GM19043 (cell line): ENCODE measurements at regions not wholly inside any gene's neighbourhood (a gene's known extent, or its start where the extent isn't known, plus 50 kb on each side); places are given as distances from the start of the nearest gene placed in this dataset.
"Not testable (repeated sequence)": the region's sequence is repeated elsewhere in the genome, so short reads cannot be mapped to it uniquely, and the experiment has no call there.

ENCODE experiments used
- ATAC-seq: cut with Tn5 transposase; IDR thresholded peaks from one replicate; pipeline ENCODE4 v1.9.1; 2021; ENCODE audit warnings: low read depth; ENCODE audit not compliant: unreplicated experiment

- ATAC-seq: no peak
Measured at GRCh38 chr15:81783586-81783985, 262.2 kb downstream of the MEX3B start.

DNA sequence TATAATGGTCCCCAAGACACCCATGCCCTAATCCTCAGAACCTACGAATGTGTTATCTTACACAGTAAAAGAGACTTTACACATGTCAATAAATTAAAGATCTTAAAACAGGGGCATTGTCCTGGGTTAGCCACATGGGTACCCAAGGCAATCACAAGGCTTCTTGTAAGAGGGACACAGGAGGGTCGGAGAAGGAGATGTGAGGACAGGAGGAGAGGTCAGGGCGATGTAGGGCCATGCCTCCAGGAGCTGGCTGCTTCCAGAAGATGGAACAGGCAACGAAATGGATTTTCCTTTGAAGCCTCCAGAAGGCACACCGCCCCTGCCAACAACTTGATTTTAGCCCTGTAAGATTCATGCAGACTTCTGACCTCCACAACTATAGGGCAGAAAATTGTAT, 262.7 kb downstream of the MEX3B start:
- no peak for ATAC-seq

- ATAC-seq: no peak
Measured at GRCh38 chr15:81781395-81781794, 264.4 kb downstream of the MEX3B start.

- ATAC-seq: no peak
Measured at GRCh38 chr15:81780966-81781365, 264.9 kb downstream of the MEX3B start.

DNA sequence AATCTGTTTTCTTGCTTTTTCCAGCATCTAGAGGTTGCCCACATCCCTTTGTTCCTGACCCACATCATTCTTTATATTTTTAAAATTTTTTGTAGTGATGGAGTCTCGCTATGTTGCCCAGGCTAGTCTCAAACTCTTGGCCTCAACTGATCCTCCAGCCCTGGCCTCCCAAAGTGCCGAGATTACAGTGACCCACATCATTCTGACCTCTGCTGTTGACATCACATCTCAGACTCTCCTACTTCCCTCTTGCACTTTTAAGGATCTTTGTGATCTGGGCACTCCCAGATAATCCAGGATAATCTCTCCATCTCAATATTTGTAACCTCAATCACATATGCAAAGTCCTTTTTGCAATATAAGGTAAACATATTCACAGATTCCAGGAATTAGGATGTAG, 266.6 kb downstream of the MEX3B start:
- no peak for ATAC-seq

DNA sequence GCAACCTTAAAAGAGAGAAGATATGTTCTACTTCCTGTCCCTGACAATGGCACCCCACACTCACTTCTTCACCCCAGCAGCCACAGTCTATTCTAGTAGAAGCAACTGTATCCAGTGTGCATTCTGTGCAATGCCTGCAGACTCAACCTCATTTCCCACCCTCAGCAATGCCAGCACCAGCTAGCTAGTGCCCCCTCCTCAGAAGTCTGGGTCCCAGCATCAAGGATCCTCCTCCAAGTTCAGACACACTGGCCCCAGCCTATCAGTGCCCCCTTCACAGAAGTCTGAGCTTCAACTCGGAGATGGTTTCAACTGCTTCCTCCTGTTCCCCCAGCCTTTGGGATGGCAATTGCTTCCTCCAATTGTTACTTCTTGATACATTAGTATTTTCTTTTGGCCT, 268.3 kb downstream of the MEX3B start:
- no peak for ATAC-seq

GRCh38 chr15:81776976-81777375, 268.8 kb downstream of the MEX3B start:
- no peak for ATAC-seq

DNA sequence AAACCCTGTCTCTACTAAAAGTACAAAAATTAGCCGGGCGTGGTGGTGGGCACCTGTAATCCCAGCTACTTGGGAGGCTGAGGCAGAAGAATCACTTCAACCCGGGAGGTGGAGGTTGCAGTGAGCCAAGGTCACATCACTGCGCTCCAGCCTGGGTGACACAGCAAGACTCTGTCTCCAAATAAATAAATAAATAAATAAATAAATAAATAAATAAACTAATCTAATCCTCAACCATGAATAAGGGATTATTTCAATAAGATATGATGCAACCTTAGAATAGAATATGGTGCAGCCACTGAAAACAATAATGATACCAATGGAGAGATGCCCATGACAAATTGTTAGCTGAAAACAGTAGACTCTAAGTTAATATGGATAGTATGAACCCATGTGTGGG, 270.0 kb downstream of the MEX3B start:
- ATAC-seq: not testable (repeated sequence)

- no peak for ATAC-seq
Measured at GRCh38 chr15:81774309-81774708, 271.5 kb downstream of the MEX3B start.

- no peak for ATAC-seq
Measured at GRCh38 chr15:81768773-81769172, 277.0 kb downstream of the MEX3B start.

DNA sequence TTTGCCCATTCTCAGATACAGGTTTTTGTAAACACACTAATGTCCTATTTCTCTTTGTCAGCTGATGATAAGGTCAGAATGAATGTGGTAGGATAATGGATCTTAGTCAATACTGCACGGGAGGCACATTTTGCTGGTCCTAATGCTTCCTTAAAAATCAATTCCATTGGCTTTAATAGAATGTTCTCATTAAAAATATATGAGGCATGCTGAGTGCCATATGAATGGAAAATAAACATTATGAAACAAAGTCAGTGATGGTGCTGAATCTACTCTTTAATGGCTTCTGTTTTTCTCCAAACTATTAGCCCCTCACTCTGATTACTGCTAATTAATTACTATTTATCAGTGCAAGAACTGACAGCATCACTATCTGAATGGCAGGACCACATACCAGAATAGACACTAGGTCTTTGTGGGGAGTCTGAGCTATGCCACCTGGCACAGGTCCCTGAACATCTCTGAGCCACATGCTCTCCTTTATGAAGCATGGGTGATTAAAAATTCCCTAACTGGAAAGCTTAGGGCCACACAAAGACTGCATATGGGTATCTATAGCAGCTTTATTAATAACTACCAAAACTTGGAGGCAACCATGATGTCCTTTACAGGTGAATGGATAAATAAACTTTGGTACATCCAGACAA, 278.9 kb downstream of the MEX3B start:
- ATAC-seq: no peak

DNA sequence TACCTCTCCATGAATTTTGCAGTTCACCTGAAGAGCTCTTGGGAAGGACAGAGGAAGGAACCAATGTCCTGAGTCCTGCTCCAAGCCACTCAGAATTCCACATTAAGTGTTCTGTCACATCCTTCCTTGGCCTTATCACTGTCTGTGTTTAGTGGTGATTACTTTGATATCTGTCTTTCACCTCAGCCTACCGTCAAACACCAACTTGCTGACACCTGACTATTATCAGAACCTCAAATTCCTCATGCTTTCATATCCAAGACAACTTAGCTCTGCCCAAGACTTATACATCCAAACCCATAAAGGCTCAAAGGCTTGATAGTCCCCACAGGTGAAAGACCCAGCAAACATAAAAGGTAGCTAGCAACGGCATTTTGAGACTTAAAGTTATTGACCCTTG, 280.0 kb downstream of the MEX3B start:
- no peak for ATAC-seq

DNA sequence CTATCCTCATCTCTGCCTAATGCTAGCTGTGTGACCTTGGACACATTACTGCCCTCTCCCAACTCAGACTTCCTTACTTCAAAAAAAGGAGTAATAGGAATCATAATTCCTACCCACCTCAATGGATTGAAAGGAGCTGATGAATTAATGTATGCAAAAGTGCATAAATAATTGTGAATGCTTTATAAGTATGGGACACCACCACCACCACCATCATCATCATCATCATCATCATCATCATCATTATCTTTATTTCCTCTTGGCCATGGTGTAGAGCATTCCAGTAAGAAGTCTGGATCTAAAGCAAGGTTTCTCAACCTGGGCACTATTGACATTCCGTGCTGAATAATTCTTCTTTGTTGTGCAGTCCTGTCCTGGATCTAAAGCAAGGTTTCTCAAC, 282.5 kb downstream of the MEX3B start:
- ATAC-seq: no peak

GRCh38 chr15:81760686-81761085, 285.1 kb downstream of the MEX3B start:
- ATAC-seq: no peak

GRCh38 chr15:81758818-81759284, 287.0 kb downstream of the MEX3B start:
- no peak for ATAC-seq

GRCh38 chr15:81755626-81756025, 290.2 kb downstream of the MEX3B start:
- ATAC-seq: no peak

- ATAC-seq: no peak
Measured at GRCh38 chr15:81754078-81754477, 291.7 kb downstream of the MEX3B start.

DNA sequence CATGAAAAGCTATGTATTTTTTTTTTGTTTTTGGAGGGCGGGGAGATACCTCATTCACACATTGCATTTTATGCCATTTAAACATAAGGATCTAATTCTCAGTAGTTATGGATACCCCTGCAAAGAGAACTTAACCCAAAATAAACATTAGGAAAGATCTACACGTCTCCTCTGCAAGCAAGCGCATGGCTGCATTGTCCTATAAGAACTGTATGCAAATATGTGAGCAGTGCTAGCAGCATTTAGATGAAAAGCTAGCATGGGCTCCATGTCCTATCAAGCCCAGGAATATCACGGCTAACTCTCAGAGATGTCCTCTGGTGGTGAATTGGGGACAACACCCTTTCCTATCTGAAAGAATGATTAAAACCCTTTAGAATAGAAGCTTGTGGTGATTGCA, 292.8 kb downstream of the MEX3B start:
- ATAC-seq: no peak

GRCh38 chr15:81752546-81752942, 293.3 kb downstream of the MEX3B start:
- no peak for ATAC-seq

GRCh38 chr15:81751816-81752545, 293.8 kb downstream of the MEX3B start:
- no peak for ATAC-seq

- no peak for ATAC-seq
Measured at GRCh38 chr15:81751256-81751655, 294.6 kb downstream of the MEX3B start.

- no peak for ATAC-seq
Measured at GRCh38 chr15:81749716-81750375, 296.0 kb downstream of the MEX3B start.
